GM20000 (cell line): ENCODE measurements at regions not wholly inside any gene's neighbourhood (a gene's known extent, or its start where the extent isn't known, plus 50 kb on each side); places are given as distances from the start of the nearest gene placed in this dataset.

Experiments
- DNase-seq: peaks from one replicate; pipeline ENCODE4 v3.0.0; 2012; ENCODE audit warnings: low spot score
- CTCF ChIP-seq: IDR thresholded peaks from 2 replicates; pipeline ENCODE4 v1.5.1; 2012; ENCODE audit warnings: mild to moderate bottlenecking, control low read depth; ENCODE audit errors: extremely low read depth, missing control alignments

GRCh38 chr1:196088541-196088940, 519.7 kb downstream of the KCNT2 start:
- no peak for DNase-seq
- TF ChIP-seq CTCF, result no peak

GRCh38 chr1:196078691-196079090, 529.5 kb downstream of the KCNT2 start:
- no peak for TF ChIP-seq CTCF
- no peak for DNase-seq

- DNase-seq, result no peak
Observed at GRCh38 chr1:196075621-196076020, 532.6 kb downstream of the KCNT2 start.

GRCh38 chr1:196074182-196074581, 534.1 kb downstream of the KCNT2 start:
- TF ChIP-seq CTCF, result no peak
- no peak for DNase-seq

More at GRCh38 chr1:196075621-196076020, 532.6 kb downstream of the KCNT2 start:
- no peak for TF ChIP-seq CTCF

GRCh38 chr1:196071447-196071846, 536.8 kb downstream of the KCNT2 start:
- TF ChIP-seq CTCF, result no peak
- no peak for DNase-seq

- no peak for TF ChIP-seq CTCF
- DNase-seq, result no peak
Observed at GRCh38 chr1:196070940-196071339, 537.3 kb downstream of the KCNT2 start.

- no peak for DNase-seq
- TF ChIP-seq CTCF, result no peak
Observed at GRCh38 chr1:196063952-196064351, 544.3 kb downstream of the KCNT2 start.
